Heart left ventricle (tissue), 16 donors: ENCODE measurements at regions not wholly inside any gene's neighbourhood (a gene's known extent, or its start where the extent isn't known, plus 50 kb on each side); places are given as distances from the start of the nearest gene placed in this dataset.
A peak's percentile ranks its signal among the peaks of the same experiment; 100 is the strongest.

Experiments
- ATAC-seq, 4 donors: fragments of 200-7000 bp; cut with Tn5 transposase; one replicate each; pipeline ENCODE4 v1.9.1; 2020 to 2022; ENCODE audit warnings: moderate library complexity in 4 of 4, mild to moderate bottlenecking in 3 of 4, moderate number of reproducible peaks in 1 of 4
- DNase-seq, 5 donors: peaks; one replicate each; pipeline ENCODE4 v3.0.0-alpha.2; 2020
- H3K27ac ChIP-seq, 12 donors: fragments of 200-600 bp; sonication (generic) in 4 of 12; one replicate each; pipeline versions ENCODE4 v1.5.0 to v1.8.0; 2016 to 2022; ENCODE audit warnings: mild to moderate bottlenecking in 2 of 12
- H3K27me3 ChIP-seq, 9 donors: fragments of 200-600 bp; sonication (generic) in 2 of 9; one replicate each; pipeline versions ENCODE4 v1.5.1 to v1.8.0; 2016 to 2022; ENCODE audit warnings: mild to moderate bottlenecking in 3 of 9
- H3K36me3 ChIP-seq, 9 donors: fragments of 200-600 bp; sonication (generic) in 2 of 9; one replicate each; pipeline versions ENCODE4 v1.5.0 to v1.8.0; 2018 to 2022; ENCODE audit warnings: mild to moderate bottlenecking in 2 of 9
- H3K4me1 ChIP-seq, 12 donors: fragments of 200-600 bp; sonication (generic) in 4 of 12; one replicate each; pipeline versions ENCODE4 v1.5.0 to v1.8.0; 2016 to 2022; ENCODE audit warnings: mild to moderate bottlenecking in 3 of 12
- H3K4me3 ChIP-seq, 12 donors: fragments of 200-600 bp; sonication (generic) in 4 of 12; one replicate each; pipeline versions ENCODE4 v1.5.0 to v1.8.0; 2017 to 2022; ENCODE audit warnings: mild to moderate bottlenecking in 9 of 12, moderate library complexity in 4 of 12
- H3K9me3 ChIP-seq, 12 donors: fragments of 200-600 bp; sonication (generic) in 4 of 12; one replicate each; pipeline versions ENCODE4 v1.5.0 to v1.8.0; 2016 to 2022; ENCODE audit warnings: mild to moderate bottlenecking in 1 of 12
- POLR2A ChIP-seq, 2 donors: fragments of 450-650 bp; IDR thresholded peaks; one replicate each; pipeline ENCODE4 v1.6.1; 2017; ENCODE audit warnings: antibody characterized with exemption in 2 of 2, mild to moderate bottlenecking in 2 of 2, moderate library complexity in 2 of 2
- WGBS, 4 donors: extraction: QIAGEN DNeasy Blood & Tissue Kit in 2 of 4; methylation state at CpG; one replicate each; pipeline versions ENCODE4 v1.1.5 to v1.1.7; 2013 to 2018; 5-methylcytosine and 5-hydroxymethylcytosine counted together
- intact Hi-C, 10 donors: fragments of 100-400 bp; cut with DNase I; formaldehyde crosslinking; loops; one replicate each; pipeline versions ENCODE4 v1.11.1 to v1.14.2; 2022
- TF ChIP-seq, protein P1 (sequence below), 12 donors: fragments of 200-600 bp; sonication (generic) in 4 of 12; IDR thresholded peaks; one replicate each; pipeline versions ENCODE4 v1.5.0 to v1.8.0; 2018 to 2022; ENCODE audit warnings: antibody characterized with exemption in 12 of 12, mild to moderate bottlenecking in 5 of 12
- donor health status: ischemic (EF 13 %, LVEDD 7.1; RV severe dilation, severe dysfunction).
- donor health status: healthy with polysubstance abuse.
- donor health status: DM: no; HTN: yes; CAD: no.
- donor health status: DM: no; HTN: no; CAD: no.
- donor health status: ischemic (EF 25% LVEDD 6.9; RV normal size, moderate dysfunction).
- donor health status: ischemic (EF 25% LVEDD 5.7; RV mildly dilated, moderate dysfunction).
- donor health status: healthy.
- donor health status: DM: yes; HTN: yes; CAD: no.
- donor health status: ischemic (EF 35%, LVEDD 5.7; RV mildly dilated, moderate dysfunction).
- donor health status: nonischemic (EF 11% LVEDD 7.7; RV severe dilation, severe dysfunction).
- donor health status: DM: yes; HTN: yes; CAD: no.
- donor health status: PGD.
- donor health status: ischemic (EF 29% LVEDD 5.4; RV normal size, mild dysfunction).
- donor health status: nonischemic (EF 23%, LVEDD 6.1; RV moderate dilation, normal function).

DNA sequence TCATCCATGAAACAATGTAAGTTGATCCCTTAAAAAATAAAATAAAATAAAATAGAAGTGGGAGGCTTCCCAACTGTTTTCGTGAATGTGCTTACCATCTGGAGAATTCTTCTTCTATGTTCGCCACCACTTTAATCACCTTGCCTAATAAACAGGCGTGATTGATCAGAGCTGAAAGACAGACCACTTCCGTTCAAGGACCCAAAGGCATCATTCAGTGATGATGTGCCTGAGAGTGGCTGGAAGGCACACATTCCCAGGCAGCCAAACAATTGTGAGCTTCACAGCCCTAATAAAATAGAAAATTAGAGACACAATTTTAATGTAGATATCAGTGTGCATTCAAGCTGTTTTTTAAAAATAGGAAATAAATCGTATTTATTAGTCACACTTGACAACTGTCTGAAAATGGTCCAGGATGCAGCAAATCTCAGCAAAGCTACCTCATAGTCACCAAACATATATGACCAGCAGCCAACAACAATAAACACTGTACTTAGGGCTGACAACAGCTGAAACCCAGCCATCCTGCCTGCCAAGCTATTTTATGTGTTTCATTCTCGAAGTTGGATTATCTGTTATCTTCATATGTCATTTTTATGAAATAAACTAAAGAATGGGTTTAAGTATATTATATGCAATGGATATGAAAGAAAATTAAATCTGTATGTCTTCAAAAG lies 163.2 kb upstream of the FAM9B start:
- Histone ChIP-seq H3K27me3 (peaks cover 0 to 8% (median 0%) of the 10 kb centered on the region in 9 donors), H3K4me1 (no peaks in the 10 kb centered on the region), H3K27ac (no peak overlapping the region), H3K36me3 (no peaks in the 10 kb centered on the region), H3K9me3 (no peaks in the 10 kb centered on the region), H3K4me3 (no peak overlapping the region)
- no peak for ATAC-seq
- TF ChIP-seq POLR2A (IDR thresholded peaks at IDR 0.05) = no peak
- TF ChIP-seq, protein P1, sequence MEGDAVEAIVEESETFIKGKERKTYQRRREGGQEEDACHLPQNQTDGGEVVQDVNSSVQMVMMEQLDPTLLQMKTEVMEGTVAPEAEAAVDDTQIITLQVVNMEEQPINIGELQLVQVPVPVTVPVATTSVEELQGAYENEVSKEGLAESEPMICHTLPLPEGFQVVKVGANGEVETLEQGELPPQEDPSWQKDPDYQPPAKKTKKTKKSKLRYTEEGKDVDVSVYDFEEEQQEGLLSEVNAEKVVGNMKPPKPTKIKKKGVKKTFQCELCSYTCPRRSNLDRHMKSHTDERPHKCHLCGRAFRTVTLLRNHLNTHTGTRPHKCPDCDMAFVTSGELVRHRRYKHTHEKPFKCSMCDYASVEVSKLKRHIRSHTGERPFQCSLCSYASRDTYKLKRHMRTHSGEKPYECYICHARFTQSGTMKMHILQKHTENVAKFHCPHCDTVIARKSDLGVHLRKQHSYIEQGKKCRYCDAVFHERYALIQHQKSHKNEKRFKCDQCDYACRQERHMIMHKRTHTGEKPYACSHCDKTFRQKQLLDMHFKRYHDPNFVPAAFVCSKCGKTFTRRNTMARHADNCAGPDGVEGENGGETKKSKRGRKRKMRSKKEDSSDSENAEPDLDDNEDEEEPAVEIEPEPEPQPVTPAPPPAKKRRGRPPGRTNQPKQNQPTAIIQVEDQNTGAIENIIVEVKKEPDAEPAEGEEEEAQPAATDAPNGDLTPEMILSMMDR (IDR thresholded peaks at IDR 0.05) = no peak
- DNase-seq = no peak
- WGBS, 4 donors = 48 to 64% (median 56%) methylated on average over 6 of the region's 6 CpGs
- intact Hi-C loops = no loop called here

DNA sequence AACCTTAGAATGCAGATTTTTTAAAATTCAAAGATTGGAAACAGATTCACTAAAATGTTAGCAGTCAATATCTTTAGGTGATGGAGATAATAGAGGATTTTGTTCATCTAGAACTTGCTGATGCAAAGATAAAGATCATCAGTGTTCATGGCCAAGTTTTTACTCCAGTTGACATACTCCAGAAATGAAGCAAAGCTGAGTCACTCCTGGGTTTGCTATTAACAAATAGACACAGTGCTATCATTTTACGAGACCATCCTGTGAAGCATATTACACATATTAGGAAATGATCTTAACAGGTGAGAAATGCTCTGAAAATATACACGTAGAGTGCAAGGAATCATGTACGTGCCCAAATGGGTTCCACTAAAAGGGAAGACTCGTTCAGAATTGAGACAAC lies 170.6 kb upstream of the FAM9B start:
- intact Hi-C loops = no loop called here
- no peak overlapping the region for H3K27ac ChIP-seq
- H3K27me3 ChIP-seq = peaks cover 0 to 39% (median 0%) of the 10 kb centered on the region in 9 donors
- 61 to 71% (median 62%) methylated on average over 4 of the region's 4 CpGs for WGBS, 4 donors
- no peaks in the 10 kb centered on the region for H3K4me1 ChIP-seq
- TF ChIP-seq, protein P1 (IDR thresholded peaks at IDR 0.05) = no peak
- TF ChIP-seq POLR2A (IDR thresholded peaks at IDR 0.05) = no peak
- no peaks in the 10 kb centered on the region for H3K9me3 ChIP-seq
- H3K4me3 ChIP-seq = no peak overlapping the region
- DNase-seq (no peak), ATAC-seq (no peak)
- no peaks in the 10 kb centered on the region for H3K36me3 ChIP-seq

DNA sequence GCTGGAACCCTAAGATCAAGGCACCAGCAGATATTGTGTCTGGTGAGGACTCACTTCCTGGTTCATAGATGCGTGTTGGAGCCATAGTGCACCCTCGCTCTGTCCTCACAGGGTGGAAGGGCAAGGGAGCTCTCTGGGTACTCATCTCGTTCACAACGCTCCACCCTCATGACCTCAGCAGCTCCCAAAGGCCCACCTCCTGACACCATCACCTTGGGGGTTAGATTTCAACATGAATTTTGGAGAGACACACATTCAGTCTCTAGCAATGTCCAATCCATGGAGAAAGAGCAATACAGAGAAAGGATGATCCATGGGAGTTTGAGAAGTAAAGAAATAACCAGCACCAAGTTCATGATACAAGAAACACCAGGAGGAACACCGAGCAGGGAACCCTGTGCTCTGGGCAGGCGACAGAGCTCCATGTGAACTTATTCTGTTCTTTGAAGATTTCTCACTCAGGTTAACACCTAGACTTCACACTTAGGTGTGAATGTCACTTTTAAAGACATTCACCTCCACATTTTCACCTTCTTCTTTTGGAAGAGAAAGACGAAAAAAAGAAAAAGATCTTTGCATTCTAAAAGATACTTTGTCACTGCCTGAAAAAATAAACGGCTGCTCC lies 171.8 kb upstream of the FAM9B start:
- ATAC-seq = no peak
- Histone ChIP-seq H3K9me3 (no peaks in the 10 kb centered on the region), H3K4me1 (no peaks in the 10 kb centered on the region), H3K27me3 (peaks cover 0 to 43% (median 0%) of the 10 kb centered on the region in 9 donors), H3K36me3 (no peaks in the 10 kb centered on the region), H3K27ac (no peak overlapping the region), H3K4me3 (no peak overlapping the region)
- TF ChIP-seq POLR2A (IDR thresholded peaks at IDR 0.05) = no peak
- TF ChIP-seq, protein P1 (IDR thresholded peaks at IDR 0.05) = no peak
- WGBS, 4 donors = 52 to 73% (median 63%) methylated on average over 8 of the region's 8 CpGs
- DNase-seq = no peak
- intact Hi-C loops = no loop called here

DNA sequence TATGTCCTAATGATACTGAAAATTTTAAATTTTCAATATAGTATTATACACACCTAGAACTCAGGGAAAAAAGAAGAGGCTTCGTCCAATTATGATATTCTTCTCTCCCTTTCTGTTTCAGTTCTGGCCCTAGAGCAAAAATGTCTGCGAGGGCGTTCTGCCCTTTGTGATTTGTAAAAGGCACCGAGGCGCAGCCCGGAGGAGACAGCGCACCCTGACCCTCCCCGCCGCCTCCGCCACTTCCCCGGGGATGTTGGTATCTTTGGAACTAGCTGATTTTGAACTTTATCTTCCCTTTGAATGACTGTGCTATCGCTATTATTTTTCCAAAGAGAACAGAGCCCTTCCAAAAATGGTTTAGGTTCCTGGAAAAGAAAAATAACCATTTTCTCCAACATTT lies 173.2 kb upstream of the FAM9B start:
- DNase-seq (no peak), ATAC-seq (no peak)
- 11 to 25% (median 19%) methylated on average over 12 of the region's 12 CpGs for WGBS, 4 donors
- no peaks in the 10 kb centered on the region for H3K4me1 ChIP-seq
- intact Hi-C loops = no loop called here
- H3K27ac ChIP-seq = no peak overlapping the region
- H3K36me3 ChIP-seq = no peaks in the 10 kb centered on the region
- H3K9me3 ChIP-seq = no peaks in the 10 kb centered on the region
- no peak for TF ChIP-seq POLR2A (IDR thresholded peaks at IDR 0.05)
- TF ChIP-seq, protein P1 (IDR thresholded peaks at IDR 0.05) = no peak
- peaks cover 0 to 42% (median 0%) of the 10 kb centered on the region in 9 donors for H3K27me3 ChIP-seq
- H3K4me3 ChIP-seq = peak overlapping the region in 2 of 12 donors; percentile 7 to 31
